Large intestine (tissue), 3 donors: ENCODE measurements at regions not wholly inside any gene's neighbourhood (a gene's known extent, or its start where the extent isn't known, plus 50 kb on each side); places are given as distances from the start of the nearest gene placed in this dataset.

Source experiments
- DNase-seq, 2 donors: peaks; one replicate each; pipeline versions ENCODE4 v3.0.0 to v3.0.0-alpha.2; 2013
- H3K27ac ChIP-seq: one replicate; pipeline ENCODE4 v1.5.1; 2013; ENCODE audit warnings: low read length
- H3K27me3 ChIP-seq: 2 replicates; pipeline ENCODE4 v1.6.1; 2013; ENCODE audit warnings: low read length; ENCODE audit not compliant: control insufficient read depth, insufficient read depth
- H3K36me3 ChIP-seq: 2 replicates; pipeline ENCODE4 v1.6.1; 2013; ENCODE audit warnings: low read length; ENCODE audit not compliant: control insufficient read depth, insufficient read depth
- H3K4me1 ChIP-seq: one replicate; pipeline ENCODE4 v1.6.1; 2013; ENCODE audit warnings: low read length; ENCODE audit not compliant: control insufficient read depth, insufficient read depth
- H3K4me3 ChIP-seq: one replicate; pipeline ENCODE4 v1.5.1; 2013; ENCODE audit warnings: low read length
- H3K9me3 ChIP-seq: one replicate; pipeline ENCODE4 v1.6.1; 2013; ENCODE audit warnings: mild to moderate bottlenecking, low read depth, low read length, moderate library complexity; ENCODE audit not compliant: control insufficient read depth
- WGBS: methylation state at CpG from one replicate; pipeline ENCODE4 v1.1.5; 2013; ENCODE audit warnings: low lambda C conversion rate; ENCODE audit not compliant: insufficient coverage; 5-methylcytosine and 5-hydroxymethylcytosine counted together

DNA sequence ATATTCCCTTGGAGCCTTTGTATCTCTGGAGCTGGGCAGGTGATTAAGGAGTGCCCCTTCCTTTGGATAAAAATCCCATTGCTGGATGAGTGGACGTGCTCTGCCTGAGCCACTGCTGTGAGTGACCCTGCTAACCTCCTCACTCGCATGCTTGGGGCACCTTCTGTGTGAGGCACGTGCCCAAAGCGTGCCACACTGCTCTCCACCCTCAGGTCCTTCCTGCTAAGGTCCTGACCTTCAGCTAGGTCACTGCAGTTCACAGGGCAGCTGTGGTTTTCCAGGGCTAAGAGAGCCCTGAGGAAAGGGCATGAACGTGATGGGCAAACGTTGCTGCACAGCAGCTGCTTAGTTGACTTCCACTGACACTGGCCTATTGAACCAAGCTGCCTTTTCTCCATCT, 204.4 kb upstream of the COBL start:
- no CpG with 5 or more reads among the region's 6 CpGs for WGBS
- no peak overlapping the region for H3K27ac ChIP-seq
- no peaks in the 10 kb centered on the region for H3K4me1 ChIP-seq
- no peaks in the 10 kb centered on the region for H3K9me3 ChIP-seq
- DNase-seq, result no peak
- H3K4me3 ChIP-seq, result no peak overlapping the region
- H3K27me3 ChIP-seq, result no peaks in the 10 kb centered on the region
- H3K36me3 ChIP-seq, result no peaks in the 10 kb centered on the region

- DNase-seq, result no peak
- no peaks in the 10 kb centered on the region for H3K36me3 ChIP-seq
- no peak overlapping the region for H3K4me3 ChIP-seq
- no peak overlapping the region for H3K27ac ChIP-seq
- no peaks in the 10 kb centered on the region for H3K27me3 ChIP-seq
- H3K4me1 ChIP-seq, result no peaks in the 10 kb centered on the region
- no CpG with 5 or more reads among the region's 4 CpGs for WGBS
- no peaks in the 10 kb centered on the region for H3K9me3 ChIP-seq
Observed at GRCh38 chr7:51518646-51519045, 202.0 kb upstream of the COBL start.

DNA sequence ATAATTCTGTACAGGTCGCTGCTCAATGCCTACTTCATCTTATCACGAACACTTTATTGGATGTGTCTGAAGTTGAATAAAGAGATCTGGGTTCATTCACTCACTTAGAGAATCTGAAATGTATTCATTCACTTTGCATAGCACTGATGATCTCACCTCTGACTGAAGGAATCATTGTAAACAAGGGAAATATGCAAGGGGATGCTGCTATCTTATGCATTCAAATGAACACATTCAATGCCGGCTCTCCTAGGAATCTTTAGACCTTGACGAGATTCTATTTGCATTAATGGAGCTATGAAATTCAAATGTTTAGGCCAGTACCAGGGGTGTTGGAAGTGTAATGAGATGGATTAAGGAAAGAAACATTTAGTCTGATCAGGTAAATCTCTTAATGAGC, 200.6 kb upstream of the COBL start:
- no peak overlapping the region for H3K4me3 ChIP-seq
- no peaks in the 10 kb centered on the region for H3K27me3 ChIP-seq
- no peak overlapping the region for H3K27ac ChIP-seq
- no peaks in the 10 kb centered on the region for H3K9me3 ChIP-seq
- H3K4me1 ChIP-seq, result no peaks in the 10 kb centered on the region
- WGBS, result 89% methylated on average over 2 of the region's 4 CpGs
- no peak for DNase-seq
- H3K36me3 ChIP-seq, result no peaks in the 10 kb centered on the region

DNA sequence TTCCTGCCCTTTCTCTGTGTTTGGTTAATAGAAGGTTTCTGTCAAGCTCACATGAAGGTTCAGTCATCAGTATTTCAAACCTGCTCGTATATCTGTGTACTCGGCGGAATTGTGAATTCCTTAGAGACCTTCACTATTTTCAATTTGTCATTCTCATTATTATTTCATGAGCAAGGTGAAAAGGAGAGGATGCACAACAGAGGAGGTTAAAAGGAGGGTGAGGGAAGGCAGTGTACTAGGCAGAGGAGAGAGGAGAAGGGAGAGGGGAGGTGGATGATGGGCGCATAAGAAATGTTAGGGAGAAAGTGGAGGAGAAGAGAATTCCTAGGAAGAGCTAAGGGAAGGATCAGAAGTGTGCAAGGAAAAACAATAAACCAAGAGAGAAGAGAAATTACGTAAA, 185.0 kb upstream of the COBL start:
- H3K4me1 ChIP-seq, result no peaks in the 10 kb centered on the region
- 88% methylated on average over 3 of the region's 5 CpGs for WGBS

GRCh38 chr7:51482976-51483375, 166.4 kb upstream of the COBL start:
- no peak overlapping the region for H3K4me3 ChIP-seq
- no peak overlapping the region for H3K27ac ChIP-seq
- H3K36me3 ChIP-seq, result no peaks in the 10 kb centered on the region
- WGBS, result no CpG with 5 or more reads among the region's 2 CpGs
- no peaks in the 10 kb centered on the region for H3K4me1 ChIP-seq
- no peaks in the 10 kb centered on the region for H3K27me3 ChIP-seq
- no peaks in the 10 kb centered on the region for H3K9me3 ChIP-seq
- no peak for DNase-seq

More for the DNA sequence above, 185.0 kb upstream of the COBL start:
- H3K27ac ChIP-seq, result no peak overlapping the region
- no peak for DNase-seq
- no peaks in the 10 kb centered on the region for H3K36me3 ChIP-seq
- H3K9me3 ChIP-seq, result no peaks in the 10 kb centered on the region
- no peak overlapping the region for H3K4me3 ChIP-seq
- H3K27me3 ChIP-seq, result no peaks in the 10 kb centered on the region

- H3K36me3 ChIP-seq, result no peaks in the 10 kb centered on the region
- DNase-seq, result no peak
- H3K27me3 ChIP-seq, result no peaks in the 10 kb centered on the region
- H3K4me1 ChIP-seq, result no peaks in the 10 kb centered on the region
- H3K9me3 ChIP-seq, result peaks cover 5% of the 10 kb centered on the region
- H3K4me3 ChIP-seq, result no peak overlapping the region
- 83% methylated on average over 1 of the region's 3 CpGs for WGBS
- H3K27ac ChIP-seq, result no peak overlapping the region
Observed at GRCh38 chr7:51481421-51481820, 164.8 kb upstream of the COBL start.

DNA sequence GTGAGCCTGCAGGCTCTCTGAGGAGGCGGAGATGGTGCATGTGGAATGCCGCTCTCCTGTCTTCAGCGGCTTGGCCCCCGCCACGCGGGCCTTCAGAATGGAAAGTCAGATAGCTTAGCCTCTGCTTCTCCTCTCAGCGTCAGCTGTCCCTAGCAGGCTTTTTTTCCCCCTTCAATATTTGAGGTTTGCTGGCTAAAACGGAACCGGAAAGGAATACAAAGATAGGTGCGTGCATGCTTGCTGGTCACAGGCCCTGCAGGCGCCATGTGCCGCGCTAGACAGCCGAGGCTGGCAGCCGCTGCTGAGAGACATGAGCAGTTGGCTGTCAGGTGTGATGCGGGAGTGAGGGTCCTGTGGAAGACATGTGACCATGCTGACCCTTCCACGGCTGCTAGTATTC, 161.2 kb upstream of the COBL start:
- H3K4me3 ChIP-seq, result no peak overlapping the region
- peaks cover 5% of the 10 kb centered on the region for H3K9me3 ChIP-seq
- no peak overlapping the region for H3K27ac ChIP-seq
- no CpG with 5 or more reads among the region's 17 CpGs for WGBS
- H3K4me1 ChIP-seq, result no peaks in the 10 kb centered on the region
- no peak for DNase-seq
- peaks cover 2% of the 10 kb centered on the region for H3K27me3 ChIP-seq
- no peaks in the 10 kb centered on the region for H3K36me3 ChIP-seq

GRCh38 chr7:51477323-51477722, 160.7 kb upstream of the COBL start:
- Histone ChIP-seq H3K9me3 (peaks cover 5% of the 10 kb centered on the region), H3K4me1 (no peaks in the 10 kb centered on the region), H3K36me3 (no peaks in the 10 kb centered on the region), H3K27ac (no peak overlapping the region), H3K27me3 (peaks cover 7% of the 10 kb centered on the region), H3K4me3 (no peak overlapping the region)
- WGBS, result no CpG with 5 or more reads among the region's 8 CpGs
- DNase-seq, result no peak

DNA sequence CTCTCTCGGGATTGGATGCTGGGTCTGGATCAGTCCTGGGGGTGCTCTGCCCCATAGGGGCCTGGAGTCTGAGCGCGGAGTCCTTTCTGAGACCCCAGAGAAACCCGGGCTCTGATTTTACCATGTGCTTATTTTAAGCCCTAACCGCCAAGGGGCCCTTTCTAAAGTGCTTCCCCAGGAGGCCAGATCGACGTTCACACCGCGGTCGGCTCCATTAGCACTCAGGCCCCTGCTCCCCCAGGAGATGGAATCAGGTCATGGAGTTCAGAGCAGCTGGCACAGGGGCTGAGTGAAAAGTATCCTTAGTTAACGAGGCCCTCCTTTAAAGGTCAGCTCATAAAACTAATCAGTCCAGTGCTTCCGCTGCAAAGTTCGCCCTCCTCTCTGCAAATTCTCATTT, 159.4 kb upstream of the COBL start:
- H3K36me3 ChIP-seq, result no peaks in the 10 kb centered on the region
- no peak overlapping the region for H3K4me3 ChIP-seq
- H3K27me3 ChIP-seq, result peaks cover 15% of the 10 kb centered on the region
- H3K4me1 ChIP-seq, result no peaks in the 10 kb centered on the region
- 100% methylated on average over 1 of the region's 13 CpGs for WGBS
- H3K9me3 ChIP-seq, result peaks cover 5% of the 10 kb centered on the region
- no peak overlapping the region for H3K27ac ChIP-seq
- DNase-seq, result no peak

- WGBS, result no CpG with 5 or more reads among the region's 6 CpGs
- H3K9me3 ChIP-seq, result peaks cover 5% of the 10 kb centered on the region
- H3K4me3 ChIP-seq, result no peak overlapping the region
- H3K36me3 ChIP-seq, result no peaks in the 10 kb centered on the region
- no peak overlapping the region for H3K27ac ChIP-seq
- DNase-seq, result no peak
- H3K4me1 ChIP-seq, result no peaks in the 10 kb centered on the region
- peaks cover 15% of the 10 kb centered on the region for H3K27me3 ChIP-seq
Observed at GRCh38 chr7:51472873-51473272, 156.3 kb upstream of the COBL start.

GRCh38 chr7:51471981-51472296, 155.3 kb upstream of the COBL start:
- H3K9me3 ChIP-seq, result peaks cover 3% of the 10 kb centered on the region
- H3K36me3 ChIP-seq, result no peaks in the 10 kb centered on the region
- no peak overlapping the region for H3K27ac ChIP-seq
- H3K4me3 ChIP-seq, result no peak overlapping the region
- H3K27me3 ChIP-seq, result peaks cover 15% of the 10 kb centered on the region
- WGBS, result no CpG with 5 or more reads among the region's 11 CpGs
- no peak for DNase-seq
- no peaks in the 10 kb centered on the region for H3K4me1 ChIP-seq
